Smooth muscle cell (in vitro differentiated cells): ENCODE measurements at regions not wholly inside any gene's neighbourhood (a gene's known extent, or its start where the extent isn't known, plus 50 kb on each side); places are given as distances from the start of the nearest gene placed in this dataset.

Experiments
- DNase-seq: peaks from one replicate; lab custom pipeline; 2025; ENCODE audit not compliant: unreplicated experiment; lab: John Stamatoyannopoulos, UW
- H2AFZ ChIP-seq: fragments of 200-600 bp; sonication (generic); 2 replicates; pipeline ENCODE4 v1.6.0; 2016; ENCODE audit warnings: antibody characterized with exemption, low read depth, mild to moderate bottlenecking
- H3F3A ChIP-seq: fragments of 200-600 bp; sonication (generic); 2 replicates; pipeline ENCODE4 v1.6.0; 2017; ENCODE audit warnings: antibody characterized with exemption, low read depth
- H3K27ac ChIP-seq: fragments of 200-600 bp; sonication (generic); 2 replicates; pipeline ENCODE4 v1.5.1; 2016; ENCODE audit warnings: low read depth, mild to moderate bottlenecking
- H3K27me3 ChIP-seq: fragments of 200-600 bp; sonication (generic); 2 replicates; pipeline ENCODE4 v1.6.1; 2016; ENCODE audit warnings: low read depth, mild to moderate bottlenecking
- H3K36me3 ChIP-seq: fragments of 200-600 bp; sonication (generic); 2 replicates; pipeline ENCODE4 v1.5.1; 2016; ENCODE audit warnings: low read depth
- H3K4me1 ChIP-seq: fragments of 200-600 bp; sonication (generic); 2 replicates; pipeline ENCODE4 v1.5.1; 2016; ENCODE audit warnings: low read depth
- H3K4me2 ChIP-seq: fragments of 200-600 bp; sonication (generic); 2 replicates; pipeline ENCODE4 v1.6.0; 2016; ENCODE audit warnings: mild to moderate bottlenecking
- H3K4me3 ChIP-seq: fragments of 200-600 bp; sonication (generic); 2 replicates; pipeline ENCODE4 v1.5.1; 2016; ENCODE audit warnings: mild to moderate bottlenecking
- H3K79me2 ChIP-seq: fragments of 200-600 bp; sonication (generic); 2 replicates; pipeline ENCODE4 v1.6.0; 2016; ENCODE audit warnings: low read depth, mild to moderate bottlenecking
- H3K9ac ChIP-seq: fragments of 200-600 bp; sonication (generic); 2 replicates; pipeline ENCODE4 v1.6.0; 2016; ENCODE audit warnings: low read depth
- H3K9me3 ChIP-seq: fragments of 200-600 bp; sonication (generic); replicated peaks from 2 replicates; pipeline ENCODE4 v1.5.1; 2016; ENCODE audit warnings: low read depth
- H4K20me1 ChIP-seq: fragments of 200-600 bp; sonication (generic); 2 replicates; pipeline ENCODE4 v1.6.0; 2016; ENCODE audit warnings: low read depth
- CTCF ChIP-seq: fragments of 200-600 bp; sonication (generic); IDR thresholded peaks from 2 replicates; pipeline ENCODE4 v1.5.1; 2017; ENCODE audit warnings: borderline replicate concordance, mild to moderate bottlenecking, antibody characterized with exemption; ENCODE audit not compliant: insufficient read depth, poor library complexity, severe bottlenecking
- WGBS: methylation state at CpG from one replicate; pipeline ENCODE4 v1.1.7; 2016; ENCODE audit warnings: low lambda C conversion rate; 5-methylcytosine and 5-hydroxymethylcytosine counted together

GRCh38 chr1:79633456-79633855, 626.9 kb upstream of the ADGRL4 start:
- Histone ChIP-seq H3K4me3 (no peak overlapping the region), H3K27me3 (no peaks in the 10 kb centered on the region), H4K20me1 (no peaks in the 10 kb centered on the region), H3K4me1 (no peaks in the 10 kb centered on the region), H3K9me3 (no peaks in the 10 kb centered on the region), H2AFZ (no peak overlapping the region), H3F3A (no peaks in the 10 kb centered on the region), H3K79me2 (no peaks in the 10 kb centered on the region), H3K4me2 (no peak overlapping the region), H3K27ac (no peak overlapping the region), H3K9ac (no peak overlapping the region), H3K36me3 (no peaks in the 10 kb centered on the region)
- DNase-seq = no peak
- TF ChIP-seq CTCF = no peak
- 87% methylated on average over 1 of the region's 1 CpG for WGBS

- Histone ChIP-seq H3K4me2 (no peak overlapping the region), H3F3A (no peaks in the 10 kb centered on the region), H3K9me3 (no peaks in the 10 kb centered on the region), H4K20me1 (no peaks in the 10 kb centered on the region), H3K9ac (no peak overlapping the region), H2AFZ (no peak overlapping the region), H3K27me3 (no peaks in the 10 kb centered on the region), H3K4me3 (no peak overlapping the region), H3K27ac (no peak overlapping the region), H3K36me3 (no peaks in the 10 kb centered on the region), H3K79me2 (no peaks in the 10 kb centered on the region), H3K4me1 (no peaks in the 10 kb centered on the region)
- 98% methylated on average over 7 of the region's 7 CpGs for WGBS
- TF ChIP-seq CTCF = no peak
- no peak for DNase-seq
Measured at GRCh38 chr1:79629414-79629813, 622.9 kb upstream of the ADGRL4 start.

GRCh38 chr1:79617777-79618176, 611.2 kb upstream of the ADGRL4 start:
- no peak overlapping the region for H2AFZ ChIP-seq
- no peak overlapping the region for H3K4me3 ChIP-seq
- no peaks in the 10 kb centered on the region for H3K9me3 ChIP-seq
- H3K79me2 ChIP-seq = no peaks in the 10 kb centered on the region
- H3K4me2 ChIP-seq = no peak overlapping the region
- 75% methylated on average over 2 of the region's 2 CpGs for WGBS
- H3K36me3 ChIP-seq = no peaks in the 10 kb centered on the region
- no peak overlapping the region for H3K9ac ChIP-seq
- peak; percentile 22 for TF ChIP-seq CTCF
- no peaks in the 10 kb centered on the region for H3K27me3 ChIP-seq
- no peak for DNase-seq
- H3F3A ChIP-seq = no peaks in the 10 kb centered on the region
- H3K27ac ChIP-seq = no peak overlapping the region
- no peaks in the 10 kb centered on the region for H3K4me1 ChIP-seq
- no peaks in the 10 kb centered on the region for H4K20me1 ChIP-seq

- Histone ChIP-seq H3K36me3 (no peaks in the 10 kb centered on the region), H3K4me3 (no peak overlapping the region), H3K27ac (no peak overlapping the region), H3K4me2 (no peak overlapping the region), H2AFZ (peak overlapping the region; percentile 66), H3K27me3 (no peaks in the 10 kb centered on the region), H3K79me2 (no peaks in the 10 kb centered on the region), H3K9me3 (no peaks in the 10 kb centered on the region), H3K4me1 (no peaks in the 10 kb centered on the region), H3K9ac (no peak overlapping the region), H4K20me1 (no peaks in the 10 kb centered on the region), H3F3A (no peaks in the 10 kb centered on the region)
- DNase-seq = no peak
- no peak for TF ChIP-seq CTCF
- 56% methylated on average over 2 of the region's 2 CpGs for WGBS
Measured at GRCh38 chr1:79614762-79615161, 608.2 kb upstream of the ADGRL4 start.
